ENCODE measurements at regions not wholly inside any gene's neighbourhood (a gene's known extent, or its start where the extent isn't known, plus 50 kb on each side); places are given as distances from the start of the nearest gene placed in this dataset.

DNA sequence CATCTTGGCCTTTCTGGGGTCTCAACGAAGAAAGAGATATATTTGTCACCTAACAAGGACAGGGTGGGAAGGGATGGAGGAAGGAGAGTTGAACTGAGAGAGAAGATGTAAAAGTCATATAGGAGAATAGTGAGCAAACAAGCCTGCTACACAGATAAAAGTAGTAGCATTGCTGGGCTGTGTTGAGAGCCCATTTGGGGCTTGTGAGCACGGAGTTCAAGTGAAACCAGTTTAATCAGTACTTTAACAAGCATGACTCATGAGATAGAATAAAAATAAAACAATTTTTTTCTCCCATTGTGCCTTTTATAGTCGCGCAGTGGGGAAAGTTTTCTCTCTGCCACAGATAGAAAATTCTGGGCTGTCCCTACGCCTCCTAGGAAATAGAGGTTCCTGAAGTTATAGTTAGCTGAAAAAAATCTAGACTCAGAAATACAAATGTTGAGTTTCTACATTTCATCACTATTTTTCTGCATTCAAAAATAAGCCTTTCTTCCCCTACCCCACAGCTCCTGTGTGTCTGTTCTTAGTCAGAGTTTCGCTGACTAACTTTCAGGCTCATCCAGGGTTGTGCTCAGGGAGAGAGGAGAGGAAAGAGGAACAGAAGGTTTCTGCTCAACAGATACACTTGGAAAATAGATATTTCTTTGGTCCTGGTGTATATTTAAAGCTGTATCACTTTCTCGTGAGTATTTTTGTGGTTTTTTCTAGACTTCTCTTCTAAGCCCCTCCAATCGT, 395.8 kb upstream of the ADAMTSL1 start:
- TF ChIP-seq, protein P1, sequence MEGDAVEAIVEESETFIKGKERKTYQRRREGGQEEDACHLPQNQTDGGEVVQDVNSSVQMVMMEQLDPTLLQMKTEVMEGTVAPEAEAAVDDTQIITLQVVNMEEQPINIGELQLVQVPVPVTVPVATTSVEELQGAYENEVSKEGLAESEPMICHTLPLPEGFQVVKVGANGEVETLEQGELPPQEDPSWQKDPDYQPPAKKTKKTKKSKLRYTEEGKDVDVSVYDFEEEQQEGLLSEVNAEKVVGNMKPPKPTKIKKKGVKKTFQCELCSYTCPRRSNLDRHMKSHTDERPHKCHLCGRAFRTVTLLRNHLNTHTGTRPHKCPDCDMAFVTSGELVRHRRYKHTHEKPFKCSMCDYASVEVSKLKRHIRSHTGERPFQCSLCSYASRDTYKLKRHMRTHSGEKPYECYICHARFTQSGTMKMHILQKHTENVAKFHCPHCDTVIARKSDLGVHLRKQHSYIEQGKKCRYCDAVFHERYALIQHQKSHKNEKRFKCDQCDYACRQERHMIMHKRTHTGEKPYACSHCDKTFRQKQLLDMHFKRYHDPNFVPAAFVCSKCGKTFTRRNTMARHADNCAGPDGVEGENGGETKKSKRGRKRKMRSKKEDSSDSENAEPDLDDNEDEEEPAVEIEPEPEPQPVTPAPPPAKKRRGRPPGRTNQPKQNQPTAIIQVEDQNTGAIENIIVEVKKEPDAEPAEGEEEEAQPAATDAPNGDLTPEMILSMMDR (IDR thresholded peaks at IDR 0.05; ENCODE audit: insufficient read depth, low read depth, low read length): no peak
- no peak for TF ChIP-seq EZH2 (IDR thresholded peaks at IDR 0.05; ENCODE audit: insufficient read depth, low read length)

All from astrocyte (in vitro differentiated cells and primary cell).